Liver (tissue), 8 donors: ENCODE measurements at regions not wholly inside any gene's neighbourhood (a gene's known extent, or its start where the extent isn't known, plus 50 kb on each side); places are given as distances from the start of the nearest gene placed in this dataset.

ENCODE experiments used
- DNase-seq: peaks from one replicate; pipeline ENCODE4 v3.0.0-alpha.2; 2017; ENCODE audit warnings: low spot score
- H3K27ac ChIP-seq, 2 donors: one replicate each; pipeline ENCODE4 v1.7.0; 2013; ENCODE audit warnings: inconsistent platforms in 2 of 2, low read length in 2 of 2, control low read depth in 1 of 2, low read depth in 1 of 2, mild to moderate bottlenecking in 1 of 2
- H3K27me3 ChIP-seq, 4 donors: one replicate each; pipeline versions ENCODE4 v1.6.1 to v1.7.0; 2013; ENCODE audit warnings: low read length in 3 of 4, inconsistent platforms in 1 of 4, mild to moderate bottlenecking in 1 of 4, moderate library complexity in 1 of 4; ENCODE audit not compliant: control insufficient read depth in 4 of 4, insufficient read depth in 4 of 4
- H3K36me3 ChIP-seq, 4 donors: one replicate each; pipeline versions ENCODE4 v1.6.1 to v1.7.0; 2013; ENCODE audit warnings: low read length in 3 of 4, mild to moderate bottlenecking in 3 of 4, low read depth in 1 of 4, moderate library complexity in 1 of 4; ENCODE audit not compliant: control insufficient read depth in 4 of 4, insufficient read depth in 3 of 4
- H3K4me1 ChIP-seq, 4 donors: one replicate each; pipeline versions ENCODE4 v1.6.1 to v1.7.0; 2013; ENCODE audit warnings: low read length in 3 of 4, mild to moderate bottlenecking in 3 of 4, moderate library complexity in 1 of 4; ENCODE audit not compliant: control insufficient read depth in 4 of 4, insufficient read depth in 4 of 4
- H3K4me3 ChIP-seq, 3 donors: one replicate each; pipeline versions ENCODE4 v1.6.1 to v1.7.0; 2013; ENCODE audit warnings: low read length in 3 of 3, control low read depth in 1 of 3, low read depth in 1 of 3, mild to moderate bottlenecking in 1 of 3
- H3K9ac ChIP-seq, 2 donors: one replicate each; pipeline ENCODE4 v1.7.0; 2013; ENCODE audit warnings: low read length in 2 of 2, mild to moderate bottlenecking in 2 of 2, moderate library complexity in 2 of 2, control low read depth in 1 of 2, low read depth in 1 of 2
- H3K9me3 ChIP-seq, 4 donors: one replicate each; pipeline versions ENCODE4 v1.6.1 to v1.7.0; 2013; ENCODE audit warnings: low read length in 3 of 4; ENCODE audit not compliant: control insufficient read depth in 4 of 4
- CTCF ChIP-seq: fragments of 150-350 bp; IDR thresholded peaks from 2 replicates; pipeline ENCODE4 v1.5.1; 2017; ENCODE audit warnings: improper control_type of control experiment, low read depth, low read length; ENCODE audit not compliant: missing input control
- EGR1 ChIP-seq, 2 donors: IDR thresholded peaks; 2 replicates each; pipeline ENCODE4 v1.6.1; 2016 to 2018; ENCODE audit warnings: antibody characterized with exemption in 2 of 2, low read depth in 2 of 2
- FOXA1 ChIP-seq: IDR thresholded peaks from 2 replicates; pipeline ENCODE4 v1.6.1; 2016; ENCODE audit warnings: antibody characterized with exemption
- FOXA2 ChIP-seq: IDR thresholded peaks from 2 replicates; pipeline ENCODE4 v1.6.1; 2016; ENCODE audit warnings: antibody characterized with exemption
- GABPA ChIP-seq, 2 donors: IDR thresholded peaks in 1 of 2; conservative IDR thresholded peaks in 1 of 2; 2 replicates each; pipeline ENCODE4 v1.6.1; 2016; ENCODE audit warnings: antibody characterized with exemption in 2 of 2, mild to moderate bottlenecking in 1 of 2, moderate library complexity in 1 of 2
- HNF4A ChIP-seq, 2 donors: conservative IDR thresholded peaks; 2 replicates each; pipeline ENCODE4 v1.6.1; 2016; ENCODE audit warnings: antibody characterized with exemption in 2 of 2, mild to moderate bottlenecking in 2 of 2
- HNF4G ChIP-seq: IDR thresholded peaks from 2 replicates; pipeline ENCODE4 v1.6.1; 2016; ENCODE audit warnings: antibody characterized with exemption
- JUND ChIP-seq, 2 donors: IDR thresholded peaks; 2 replicates each; pipeline ENCODE4 v1.6.1; 2016; ENCODE audit warnings: antibody characterized with exemption in 2 of 2
- RAD21 ChIP-seq, 2 donors: IDR thresholded peaks; 2 replicates each; pipeline ENCODE4 v1.6.1; 2016; ENCODE audit warnings: antibody characterized with exemption in 2 of 2, mild to moderate bottlenecking in 2 of 2
- REST ChIP-seq: IDR thresholded peaks from 2 replicates; pipeline ENCODE4 v1.6.1; 2016; ENCODE audit warnings: antibody characterized with exemption, mild to moderate bottlenecking
- RXRA ChIP-seq, 2 donors: IDR thresholded peaks; 2 replicates each; pipeline ENCODE4 v1.6.1; 2017 to 2018; ENCODE audit warnings: antibody characterized with exemption in 2 of 2, mild to moderate bottlenecking in 1 of 2
- SP1 ChIP-seq: IDR thresholded peaks from 2 replicates; pipeline ENCODE4 v1.6.1; 2018; ENCODE audit warnings: antibody characterized with exemption, mild to moderate bottlenecking
- YY1 ChIP-seq: IDR thresholded peaks from 2 replicates; pipeline ENCODE4 v1.6.1; 2016; ENCODE audit warnings: antibody characterized with exemption, mild to moderate bottlenecking
- WGBS: extraction: QIAGEN DNeasy Blood & Tissue Kit; methylation state at CpG from one replicate; pipeline ENCODE4 v1.1.7; 2013; 5-methylcytosine and 5-hydroxymethylcytosine counted together
- TF ChIP-seq, protein P1 (sequence below): IDR thresholded peaks from 2 replicates; pipeline ENCODE4 v1.6.1; 2016; ENCODE audit warnings: antibody characterized with exemption
- TF ChIP-seq, protein P2 (sequence below): IDR thresholded peaks from 2 replicates; pipeline ENCODE4 v1.6.1; 2016; ENCODE audit warnings: antibody characterized with exemption
- TF ChIP-seq, protein P3 (sequence below): IDR thresholded peaks from 2 replicates; pipeline ENCODE4 v1.6.1; 2016; ENCODE audit warnings: antibody characterized with exemption
- donor health status: healthy.
- donor health status: healthy.
- donor health status: healthy.
- donor health status: healthy.
- donor health status: healthy.

- H3K36me3 ChIP-seq: no peaks in the 10 kb centered on the region
- no peaks in the 10 kb centered on the region for H3K4me1 ChIP-seq
- no peaks in the 10 kb centered on the region for H3K27me3 ChIP-seq
- H3K4me3 ChIP-seq: no peak overlapping the region
- H3K9me3 ChIP-seq: no peaks in the 10 kb centered on the region
- no peak for DNase-seq
- H3K9ac ChIP-seq: no peak overlapping the region
- WGBS: 81% methylated on average over 1 of the region's 1 CpG
- no peak overlapping the region for H3K27ac ChIP-seq
- TF ChIP-seq REST: no peak
- TF ChIP-seq GABPA (IDR thresholded peaks at IDR 0.05 in 1 of 2, conservative IDR thresholded peaks at IDR 0.05 in 1 of 2): no peak
These were observed 274.4 kb upstream of the ARX start for GRCh38 chrX:25290132-25290531.

GRCh38 chrX:25288676-25289075, 272.9 kb upstream of the ARX start:
- H3K9me3 ChIP-seq: no peaks in the 10 kb centered on the region
- no peaks in the 10 kb centered on the region for H3K4me1 ChIP-seq
- no peak overlapping the region for H3K4me3 ChIP-seq
- TF ChIP-seq RXRA (IDR thresholded peaks at IDR 0.05) (no peak), FOXA2 (no peak), REST (no peak), HNF4G (no peak), GABPA (IDR thresholded peaks at IDR 0.05 in 1 of 2, conservative IDR thresholded peaks at IDR 0.05 in 1 of 2) (no peak), EGR1 (IDR thresholded peaks at IDR 0.05; ENCODE audit: low read depth in 2 of 2) (no peak), RAD21 (IDR thresholded peaks at IDR 0.05) (no peak), CTCF (no peak), JUND (IDR thresholded peaks at IDR 0.05) (no peak), YY1 (no peak), FOXA1 (no peak), SP1 (no peak), HNF4A (conservative IDR thresholded peaks at IDR 0.05) (no peak)
- TF ChIP-seq, protein P1, sequence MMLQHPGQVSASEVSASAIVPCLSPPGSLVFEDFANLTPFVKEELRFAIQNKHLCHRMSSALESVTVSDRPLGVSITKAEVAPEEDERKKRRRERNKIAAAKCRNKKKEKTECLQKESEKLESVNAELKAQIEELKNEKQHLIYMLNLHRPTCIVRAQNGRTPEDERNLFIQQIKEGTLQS: no peak
- TF ChIP-seq, protein P2, sequence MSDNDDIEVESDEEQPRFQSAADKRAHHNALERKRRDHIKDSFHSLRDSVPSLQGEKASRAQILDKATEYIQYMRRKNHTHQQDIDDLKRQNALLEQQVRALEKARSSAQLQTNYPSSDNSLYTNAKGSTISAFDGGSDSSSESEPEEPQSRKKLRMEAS: no peak
- TF ChIP-seq, protein P3, sequence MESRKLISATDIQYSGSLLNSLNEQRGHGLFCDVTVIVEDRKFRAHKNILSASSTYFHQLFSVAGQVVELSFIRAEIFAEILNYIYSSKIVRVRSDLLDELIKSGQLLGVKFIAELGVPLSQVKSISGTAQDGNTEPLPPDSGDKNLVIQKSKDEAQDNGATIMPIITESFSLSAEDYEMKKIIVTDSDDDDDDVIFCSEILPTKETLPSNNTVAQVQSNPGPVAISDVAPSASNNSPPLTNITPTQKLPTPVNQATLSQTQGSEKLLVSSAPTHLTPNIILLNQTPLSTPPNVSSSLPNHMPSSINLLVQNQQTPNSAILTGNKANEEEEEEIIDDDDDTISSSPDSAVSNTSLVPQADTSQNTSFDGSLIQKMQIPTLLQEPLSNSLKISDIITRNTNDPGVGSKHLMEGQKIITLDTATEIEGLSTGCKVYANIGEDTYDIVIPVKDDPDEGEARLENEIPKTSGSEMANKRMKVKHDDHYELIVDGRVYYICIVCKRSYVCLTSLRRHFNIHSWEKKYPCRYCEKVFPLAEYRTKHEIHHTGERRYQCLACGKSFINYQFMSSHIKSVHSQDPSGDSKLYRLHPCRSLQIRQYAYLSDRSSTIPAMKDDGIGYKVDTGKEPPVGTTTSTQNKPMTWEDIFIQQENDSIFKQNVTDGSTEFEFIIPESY: no peak
- no peak overlapping the region for H3K27ac ChIP-seq
- no peak overlapping the region for H3K9ac ChIP-seq
- H3K27me3 ChIP-seq: no peaks in the 10 kb centered on the region
- no peak for DNase-seq
- no peaks in the 10 kb centered on the region for H3K36me3 ChIP-seq
- 76% methylated on average over 1 of the region's 1 CpG for WGBS
